MM.1S (cell line): ENCODE measurements at regions not wholly inside any gene's neighbourhood (a gene's known extent, or its start where the extent isn't known, plus 50 kb on each side); places are given as distances from the start of the nearest gene placed in this dataset.
"Not testable (repeated sequence)": the region's sequence is repeated elsewhere in the genome, so short reads cannot be mapped to it uniquely, and the experiment has no call there.

Experiments used
- DNase-seq: peaks from one replicate; pipeline ENCODE4 v3.0.0-alpha.2; 2015
- H2AFZ ChIP-seq: fragments of 300-600 bp; sonication (generic); 2 replicates; pipeline ENCODE4 v1.6.0; 2016; ENCODE audit warnings: antibody characterized with exemption, low read length
- H3F3A ChIP-seq: fragments of 300-600 bp; sonication (generic); 2 replicates; pipeline ENCODE4 v1.6.1; 2016; ENCODE audit warnings: mild to moderate bottlenecking, antibody characterized with exemption, low read length, moderate library complexity, mixed read lengths; ENCODE audit not compliant: insufficient read depth
- H3K27ac ChIP-seq: fragments of 300-600 bp; sonication (generic); 2 replicates; pipeline ENCODE4 v1.5.1; 2016; ENCODE audit warnings: mild to moderate bottlenecking, low read length
- H3K27me3 ChIP-seq: fragments of 300-600 bp; sonication (generic); replicated peaks from 2 replicates; pipeline ENCODE4 v1.6.0; 2016; ENCODE audit warnings: low read length; ENCODE audit not compliant: insufficient read depth
- H3K36me3 ChIP-seq: fragments of 300-600 bp; sonication (generic); replicated peaks from 2 replicates; pipeline ENCODE4 v1.6.1; 2016; ENCODE audit warnings: mild to moderate bottlenecking, low read length, mixed read lengths; ENCODE audit not compliant: insufficient read depth
- H3K4me1 ChIP-seq: fragments of 300-600 bp; sonication (generic); 2 replicates; pipeline ENCODE4 v1.6.1; 2016; ENCODE audit warnings: low read length, mixed read lengths
- H3K4me2 ChIP-seq: fragments of 300-600 bp; sonication (generic); 2 replicates; pipeline ENCODE4 v1.6.0; 2016; ENCODE audit warnings: low read depth, low read length
- H3K4me3 ChIP-seq: fragments of 300-600 bp; sonication (generic); 2 replicates; pipeline ENCODE4 v1.5.1; 2016; ENCODE audit warnings: low read length, mixed read lengths
- H3K79me2 ChIP-seq: fragments of 300-600 bp; sonication (generic); 2 replicates; pipeline ENCODE4 v1.6.1; 2016; ENCODE audit warnings: mixed run types, low read length, mixed read lengths
- H3K9ac ChIP-seq: fragments of 300-600 bp; sonication (generic); 2 replicates; pipeline ENCODE4 v1.6.1; 2016; ENCODE audit warnings: low read length, mixed read lengths
- H3K9me2 ChIP-seq: fragments of 300-600 bp; sonication (generic); replicated peaks from 2 replicates; pipeline ENCODE4 v1.6.1; 2016; ENCODE audit warnings: mild to moderate bottlenecking, low read length, mixed read lengths; ENCODE audit not compliant: insufficient read depth
- H3K9me3 ChIP-seq: fragments of 300-600 bp; sonication (generic); replicated peaks from 2 replicates; pipeline ENCODE4 v1.6.1; 2016; ENCODE audit warnings: mild to moderate bottlenecking, low read length, mixed read lengths; ENCODE audit not compliant: insufficient read depth
- H4K20me1 ChIP-seq: fragments of 300-600 bp; sonication (generic); 2 replicates; pipeline ENCODE4 v1.6.1; 2016; ENCODE audit warnings: mild to moderate bottlenecking, low read length, moderate library complexity, mixed read lengths; ENCODE audit not compliant: insufficient read depth
- EZH2 ChIP-seq: fragments of 300-600 bp; sonication (generic); optimal IDR thresholded peaks from 2 replicates; pipeline ENCODE3; 2017; ENCODE audit warnings: low read depth, mild to moderate bottlenecking, antibody characterized with exemption, low read length, mixed read lengths
- EZH2phosphoT487 ChIP-seq: fragments of 300-600 bp; sonication (generic); IDR thresholded peaks from 2 replicates; pipeline ENCODE4 v1.6.1; 2018; ENCODE audit warnings: antibody characterized with exemption, low read length
- TF ChIP-seq, protein P1 (sequence below): fragments of 300-600 bp; sonication (generic); IDR thresholded peaks from 2 replicates; pipeline ENCODE4 v1.5.1; 2016; ENCODE audit warnings: antibody characterized with exemption, low read length, mixed read lengths

DNA sequence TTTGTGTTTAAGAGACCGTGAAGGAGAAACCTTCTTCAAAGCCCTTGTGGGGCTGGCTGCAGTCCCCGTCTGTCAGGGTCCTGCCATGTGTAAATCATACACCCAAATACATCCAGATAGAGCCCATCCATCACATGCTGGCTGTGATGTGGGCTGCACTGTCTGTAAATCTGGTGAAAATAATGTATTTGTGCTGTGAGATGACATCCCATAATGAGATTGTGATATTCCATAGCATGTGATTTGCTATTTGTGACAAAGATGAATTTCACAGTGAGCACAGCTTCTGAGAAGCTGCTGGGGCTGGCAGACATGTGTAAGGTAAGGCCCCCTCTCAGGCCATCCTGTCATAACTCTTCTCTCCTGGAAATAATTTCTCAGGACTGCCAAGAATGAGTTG lies 114.3 kb upstream of the MB21D2 start:
- no peak overlapping the region for H3K4me2 ChIP-seq

DNA sequence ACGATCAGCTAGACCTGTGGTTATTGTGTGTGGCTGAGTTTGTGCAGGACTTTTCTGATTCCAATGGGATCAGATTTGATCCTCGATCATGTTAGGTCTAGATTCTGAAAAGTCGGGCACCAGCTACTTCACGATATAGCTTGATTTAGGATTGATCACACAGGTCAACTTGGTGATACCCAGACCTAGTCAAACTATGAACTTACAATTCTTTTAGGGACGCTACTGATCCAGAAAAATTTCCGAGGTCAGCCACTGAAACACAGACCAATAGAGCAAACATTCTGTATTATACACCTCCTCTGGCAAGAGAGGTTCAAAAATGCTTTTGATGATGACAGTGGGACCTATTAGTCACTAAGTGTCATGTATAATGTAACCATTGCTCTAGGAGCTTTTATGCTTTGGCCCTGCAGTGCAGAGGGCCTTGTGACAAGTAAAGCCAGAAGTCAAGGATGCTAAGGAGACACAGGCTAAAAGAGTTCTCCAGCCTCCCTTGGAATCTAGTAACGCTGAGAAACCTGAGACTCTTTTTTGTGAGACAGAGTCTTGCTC lies 115.6 kb upstream of the MB21D2 start:
- no peak overlapping the region for H3K4me2 ChIP-seq
- no peak for DNase-seq
- H3K27ac ChIP-seq = no peak overlapping the region
- no peak overlapping the region for H3K9ac ChIP-seq
- no peaks in the 10 kb centered on the region for H3K27me3 ChIP-seq
- H3K36me3 ChIP-seq = no peaks in the 10 kb centered on the region
- no peaks in the 10 kb centered on the region for H3K9me3 ChIP-seq
- no peaks in the 10 kb centered on the region for H3K79me2 ChIP-seq
- H3K4me1 ChIP-seq = no peaks in the 10 kb centered on the region
- no peak overlapping the region for H2AFZ ChIP-seq
- TF ChIP-seq EZH2 = no peak
- no peak for TF ChIP-seq EZH2phosphoT487
- TF ChIP-seq, protein P1, sequence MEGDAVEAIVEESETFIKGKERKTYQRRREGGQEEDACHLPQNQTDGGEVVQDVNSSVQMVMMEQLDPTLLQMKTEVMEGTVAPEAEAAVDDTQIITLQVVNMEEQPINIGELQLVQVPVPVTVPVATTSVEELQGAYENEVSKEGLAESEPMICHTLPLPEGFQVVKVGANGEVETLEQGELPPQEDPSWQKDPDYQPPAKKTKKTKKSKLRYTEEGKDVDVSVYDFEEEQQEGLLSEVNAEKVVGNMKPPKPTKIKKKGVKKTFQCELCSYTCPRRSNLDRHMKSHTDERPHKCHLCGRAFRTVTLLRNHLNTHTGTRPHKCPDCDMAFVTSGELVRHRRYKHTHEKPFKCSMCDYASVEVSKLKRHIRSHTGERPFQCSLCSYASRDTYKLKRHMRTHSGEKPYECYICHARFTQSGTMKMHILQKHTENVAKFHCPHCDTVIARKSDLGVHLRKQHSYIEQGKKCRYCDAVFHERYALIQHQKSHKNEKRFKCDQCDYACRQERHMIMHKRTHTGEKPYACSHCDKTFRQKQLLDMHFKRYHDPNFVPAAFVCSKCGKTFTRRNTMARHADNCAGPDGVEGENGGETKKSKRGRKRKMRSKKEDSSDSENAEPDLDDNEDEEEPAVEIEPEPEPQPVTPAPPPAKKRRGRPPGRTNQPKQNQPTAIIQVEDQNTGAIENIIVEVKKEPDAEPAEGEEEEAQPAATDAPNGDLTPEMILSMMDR = no peak
- H3F3A ChIP-seq = no peaks in the 10 kb centered on the region
- H3K9me2 ChIP-seq = no peaks in the 10 kb centered on the region
- no peak overlapping the region for H3K4me3 ChIP-seq
- H4K20me1 ChIP-seq = no peaks in the 10 kb centered on the region

More for the DNA sequence above, 114.3 kb upstream of the MB21D2 start:
- H4K20me1 ChIP-seq = no peaks in the 10 kb centered on the region
- H3K27me3 ChIP-seq = no peaks in the 10 kb centered on the region
- no peak overlapping the region for H3K4me3 ChIP-seq
- no peak overlapping the region for H3K9ac ChIP-seq
- no peak overlapping the region for H2AFZ ChIP-seq
- no peaks in the 10 kb centered on the region for H3K4me1 ChIP-seq
- H3K36me3 ChIP-seq = no peaks in the 10 kb centered on the region
- no peak for DNase-seq
- H3K9me2 ChIP-seq = no peaks in the 10 kb centered on the region
- TF ChIP-seq, protein P1 = no peak
- TF ChIP-seq EZH2phosphoT487 (no peak), EZH2 (no peak)
- H3F3A ChIP-seq = no peaks in the 10 kb centered on the region
- H3K9me3 ChIP-seq = no peaks in the 10 kb centered on the region
- no peaks in the 10 kb centered on the region for H3K79me2 ChIP-seq
- H3K27ac ChIP-seq = no peak overlapping the region

DNA sequence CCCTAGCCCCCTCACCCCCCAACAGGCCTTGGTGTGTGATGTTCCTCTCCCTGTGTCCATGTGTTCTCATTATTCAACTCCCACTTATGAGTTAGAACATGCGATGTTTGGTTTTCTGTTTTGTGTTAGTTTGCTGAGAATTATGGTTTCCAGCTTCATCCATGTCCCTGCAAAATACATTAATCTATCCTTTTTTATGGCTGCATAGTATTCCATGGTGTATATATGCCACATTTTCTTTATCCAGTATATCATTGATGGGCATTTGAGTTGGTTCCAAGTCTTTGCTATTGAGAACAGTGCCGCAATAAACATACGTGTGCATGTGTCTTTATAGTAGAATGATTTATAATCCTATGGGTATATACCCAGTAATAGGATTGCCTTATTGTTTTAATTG lies 120.2 kb upstream of the MB21D2 start:
- DNase-seq, H3K36me3 ChIP-seq, H3K27ac ChIP-seq: not testable (repeated sequence)

GRCh38 chr3:193039058-193039457 lies 121.4 kb upstream of the MB21D2 start:
- Histone ChIP-seq H3K27ac (no peak overlapping the region), H3K9ac (no peak overlapping the region), H3F3A (no peaks in the 10 kb centered on the region), H3K79me2 (no peaks in the 10 kb centered on the region), H3K27me3 (no peaks in the 10 kb centered on the region), H3K36me3 (no peaks in the 10 kb centered on the region), H4K20me1 (no peaks in the 10 kb centered on the region), H3K4me3 (no peak overlapping the region), H3K4me2 (no peak overlapping the region), H3K9me3 (no peaks in the 10 kb centered on the region), H3K9me2 (no peaks in the 10 kb centered on the region), H3K4me1 (no peaks in the 10 kb centered on the region), H2AFZ (no peak overlapping the region)
- DNase-seq = no peak
- TF ChIP-seq, protein P1 = no peak
- TF ChIP-seq EZH2 = no peak
- TF ChIP-seq EZH2phosphoT487 = no peak

More for the DNA sequence above, 120.2 kb upstream of the MB21D2 start:
- H2AFZ ChIP-seq, H3K4me2 ChIP-seq, H3K9ac ChIP-seq, H3K9me2 ChIP-seq, H3K79me2 ChIP-seq, H3K4me3 ChIP-seq, H3F3A ChIP-seq, H3K27me3 ChIP-seq, H3K4me1 ChIP-seq, H4K20me1 ChIP-seq, H3K9me3 ChIP-seq: not testable (repeated sequence)
